GM18499 (cell line): ENCODE measurements at regions not wholly inside any gene's neighbourhood (a gene's known extent, or its start where the extent isn't known, plus 50 kb on each side); places are given as distances from the start of the nearest gene placed in this dataset.
"Not testable (repeated sequence)": the region's sequence is repeated elsewhere in the genome, so short reads cannot be mapped to it uniquely, and the experiment has no call there.

Experiments used
- ATAC-seq: cut with Tn5 transposase; IDR thresholded peaks from one replicate; pipeline ENCODE4 v1.9.1; 2021; ENCODE audit warnings: moderate number of reproducible peaks; ENCODE audit not compliant: insufficient read depth, unreplicated experiment

GRCh38 chr13:65965501-65965900, 1264.6 kb downstream of the PCDH9 start:
- no peak for ATAC-seq

- ATAC-seq: no peak
These were observed 1265.5 kb downstream of the PCDH9 start for GRCh38 chr13:65964672-65965071.

- ATAC-seq: no peak
These were observed 1270.8 kb downstream of the PCDH9 start for GRCh38 chr13:65959305-65959704.

GRCh38 chr13:65946387-65946786, 1283.7 kb downstream of the PCDH9 start:
- ATAC-seq: no peak

- no peak for ATAC-seq
These were observed 1286.4 kb downstream of the PCDH9 start for GRCh38 chr13:65943708-65944107.

- ATAC-seq: no peak
These were observed 1287.1 kb downstream of the PCDH9 start for GRCh38 chr13:65943024-65943423.

- ATAC-seq: no peak
These were observed 1289.4 kb downstream of the PCDH9 start for GRCh38 chr13:65940720-65941119.

GRCh38 chr13:65937251-65937650, 1292.9 kb downstream of the PCDH9 start:
- ATAC-seq: no peak

GRCh38 chr13:65936249-65936648, 1293.9 kb downstream of the PCDH9 start:
- no peak for ATAC-seq

- no peak for ATAC-seq
These were observed 1297.4 kb downstream of the PCDH9 start for GRCh38 chr13:65932587-65933239.

- no peak for ATAC-seq
These were observed 1298.1 kb downstream of the PCDH9 start for GRCh38 chr13:65932013-65932412.

GRCh38 chr13:65929436-65929835, 1300.7 kb downstream of the PCDH9 start:
- ATAC-seq: no peak

GRCh38 chr13:65926750-65927171, 1303.4 kb downstream of the PCDH9 start:
- ATAC-seq: no peak

GRCh38 chr13:65922846-65923245, 1307.3 kb downstream of the PCDH9 start:
- ATAC-seq: not testable (repeated sequence)

GRCh38 chr13:65921933-65922332, 1308.2 kb downstream of the PCDH9 start:
- ATAC-seq: no peak

GRCh38 chr13:65917731-65918130, 1312.4 kb downstream of the PCDH9 start:
- ATAC-seq: no peak

GRCh38 chr13:65915195-65915594, 1314.9 kb downstream of the PCDH9 start:
- no peak for ATAC-seq

GRCh38 chr13:65914716-65915115, 1315.4 kb downstream of the PCDH9 start:
- no peak for ATAC-seq

- ATAC-seq: no peak
These were observed 1317.0 kb downstream of the PCDH9 start for GRCh38 chr13:65913173-65913572.

GRCh38 chr13:65912516-65912915, 1317.6 kb downstream of the PCDH9 start:
- no peak for ATAC-seq

GRCh38 chr13:65911546-65912193, 1318.5 kb downstream of the PCDH9 start:
- ATAC-seq: no peak

GRCh38 chr13:65909501-65909900, 1320.6 kb downstream of the PCDH9 start:
- ATAC-seq: no peak
